Fibroblast of villous mesenchyme (primary cell): ENCODE measurements at regions not wholly inside any gene's neighbourhood (a gene's known extent, or its start where the extent isn't known, plus 50 kb on each side); places are given as distances from the start of the nearest gene placed in this dataset.

Experiments used
- DNase-seq: peaks from one replicate; pipeline ENCODE4 v3.0.0-alpha.2; 2010; ENCODE audit warnings: low read depth
- H3K4me3 ChIP-seq: 2 replicates; pipeline ENCODE4 v1.5.1; 2011; ENCODE audit warnings: low read depth, mild to moderate bottlenecking, low read length
- CTCF ChIP-seq: IDR thresholded peaks from 2 replicates; pipeline ENCODE4 v1.5.1; 2012; ENCODE audit warnings: low read depth, mild to moderate bottlenecking, low read length; ENCODE audit not compliant: insufficient read depth

GRCh38 chr20:63145156-63145555, 70.8 kb downstream of the YTHDF1 start:
- no peak overlapping the region for H3K4me3 ChIP-seq
- no peak for TF ChIP-seq CTCF
- no peak for DNase-seq

GRCh38 chr20:63142933-63143332, 73.0 kb downstream of the YTHDF1 start:
- DNase-seq: no peak
- H3K4me3 ChIP-seq: no peak overlapping the region
- no peak for TF ChIP-seq CTCF

- H3K4me3 ChIP-seq: no peak overlapping the region
- DNase-seq: no peak
- no peak for TF ChIP-seq CTCF
Observed at GRCh38 chr20:63141531-63141930, 74.4 kb downstream of the YTHDF1 start.

- no peak for TF ChIP-seq CTCF
- DNase-seq: no peak
- no peak overlapping the region for H3K4me3 ChIP-seq
Observed at GRCh38 chr20:63140514-63141433, 75.2 kb downstream of the YTHDF1 start.

- DNase-seq: no peak
- TF ChIP-seq CTCF: no peak
- no peak overlapping the region for H3K4me3 ChIP-seq
Observed at GRCh38 chr20:63139837-63140236, 76.1 kb downstream of the YTHDF1 start.

GRCh38 chr20:63139356-63139755, 76.6 kb downstream of the YTHDF1 start:
- DNase-seq: no peak
- TF ChIP-seq CTCF: no peak
- H3K4me3 ChIP-seq: no peak overlapping the region

- DNase-seq: no peak
- TF ChIP-seq CTCF: no peak
- no peak overlapping the region for H3K4me3 ChIP-seq
Observed at GRCh38 chr20:63138855-63139341, 77.0 kb downstream of the YTHDF1 start.
